Heart left ventricle (tissue), 13 donors: ENCODE measurements at regions not wholly inside any gene's neighbourhood (a gene's known extent, or its start where the extent isn't known, plus 50 kb on each side); places are given as distances from the start of the nearest gene placed in this dataset.

Experiments
- POLR2A ChIP-seq, 2 donors: fragments of 450-650 bp; IDR thresholded peaks; one replicate each; pipeline ENCODE4 v1.6.1; 2017; ENCODE audit warnings: antibody characterized with exemption in 2 of 2, mild to moderate bottlenecking in 2 of 2, moderate library complexity in 2 of 2
- TF ChIP-seq, protein P1 (sequence below), 12 donors: fragments of 200-600 bp; sonication (generic) in 4 of 12; IDR thresholded peaks; one replicate each; pipeline versions ENCODE4 v1.5.0 to v1.8.0; 2018 to 2022; ENCODE audit warnings: antibody characterized with exemption in 12 of 12, mild to moderate bottlenecking in 5 of 12
- donor health status: ischemic (EF 13 %, LVEDD 7.1; RV severe dilation, severe dysfunction).
- donor health status: DM: no; HTN: yes; CAD: no.
- donor health status: DM: no; HTN: no; CAD: no.
- donor health status: ischemic (EF 25% LVEDD 6.9; RV normal size, moderate dysfunction).
- donor health status: ischemic (EF 25% LVEDD 5.7; RV mildly dilated, moderate dysfunction).
- donor health status: ischemic (EF 35%, LVEDD 5.7; RV mildly dilated, moderate dysfunction).
- donor health status: nonischemic (EF 11% LVEDD 7.7; RV severe dilation, severe dysfunction).
- donor health status: DM: yes; HTN: yes; CAD: no.
- donor health status: PGD.
- donor health status: ischemic (EF 29% LVEDD 5.4; RV normal size, mild dysfunction).
- donor health status: nonischemic (EF 23%, LVEDD 6.1; RV moderate dilation, normal function).

DNA sequence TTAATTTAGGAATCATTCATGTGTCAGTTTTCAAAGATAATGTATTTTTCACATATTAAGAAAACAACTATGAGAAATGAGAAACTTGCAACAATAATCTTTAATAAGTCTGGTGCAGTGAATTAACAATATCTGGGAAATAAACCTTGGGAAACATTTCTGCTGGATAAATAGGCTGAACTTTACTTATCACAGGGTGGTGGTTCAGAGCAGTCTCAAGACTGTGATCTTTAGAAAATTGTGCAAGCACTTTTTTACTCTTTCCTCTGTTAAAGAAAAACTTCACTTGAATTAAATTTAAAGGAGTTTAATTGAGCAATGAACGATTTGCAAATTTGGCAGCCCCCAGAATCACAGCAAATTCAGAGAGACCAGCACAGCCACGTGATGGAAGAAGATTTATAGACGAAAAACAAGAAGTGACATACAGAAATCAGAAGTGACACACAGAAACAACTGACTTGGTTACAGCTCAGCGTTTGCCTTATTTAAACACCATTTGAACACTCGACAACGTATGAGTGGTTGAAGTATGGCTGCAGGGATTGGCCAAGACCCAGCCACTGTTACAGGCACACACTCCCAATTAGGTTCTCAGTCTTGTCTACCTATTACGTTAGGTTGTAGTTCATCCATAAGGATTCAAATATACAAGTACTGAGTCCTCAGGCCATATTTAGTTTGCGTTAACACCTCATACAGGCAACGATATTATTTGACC lies 631.9 kb downstream of the SLCO4C1 start:
- TF ChIP-seq POLR2A (IDR thresholded peaks at IDR 0.05) = no peak
- TF ChIP-seq, protein P1, sequence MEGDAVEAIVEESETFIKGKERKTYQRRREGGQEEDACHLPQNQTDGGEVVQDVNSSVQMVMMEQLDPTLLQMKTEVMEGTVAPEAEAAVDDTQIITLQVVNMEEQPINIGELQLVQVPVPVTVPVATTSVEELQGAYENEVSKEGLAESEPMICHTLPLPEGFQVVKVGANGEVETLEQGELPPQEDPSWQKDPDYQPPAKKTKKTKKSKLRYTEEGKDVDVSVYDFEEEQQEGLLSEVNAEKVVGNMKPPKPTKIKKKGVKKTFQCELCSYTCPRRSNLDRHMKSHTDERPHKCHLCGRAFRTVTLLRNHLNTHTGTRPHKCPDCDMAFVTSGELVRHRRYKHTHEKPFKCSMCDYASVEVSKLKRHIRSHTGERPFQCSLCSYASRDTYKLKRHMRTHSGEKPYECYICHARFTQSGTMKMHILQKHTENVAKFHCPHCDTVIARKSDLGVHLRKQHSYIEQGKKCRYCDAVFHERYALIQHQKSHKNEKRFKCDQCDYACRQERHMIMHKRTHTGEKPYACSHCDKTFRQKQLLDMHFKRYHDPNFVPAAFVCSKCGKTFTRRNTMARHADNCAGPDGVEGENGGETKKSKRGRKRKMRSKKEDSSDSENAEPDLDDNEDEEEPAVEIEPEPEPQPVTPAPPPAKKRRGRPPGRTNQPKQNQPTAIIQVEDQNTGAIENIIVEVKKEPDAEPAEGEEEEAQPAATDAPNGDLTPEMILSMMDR (IDR thresholded peaks at IDR 0.05) = no peak
